MM.1S (cell line): ENCODE measurements at regions not wholly inside any gene's neighbourhood (a gene's known extent, or its start where the extent isn't known, plus 50 kb on each side); places are given as distances from the start of the nearest gene placed in this dataset.

Experiments
- DNase-seq: peaks from one replicate; pipeline ENCODE4 v3.0.0-alpha.2; 2015
- H2AFZ ChIP-seq: fragments of 300-600 bp; sonication (generic); 2 replicates; pipeline ENCODE4 v1.6.0; 2016; ENCODE audit warnings: antibody characterized with exemption, low read length
- H3F3A ChIP-seq: fragments of 300-600 bp; sonication (generic); 2 replicates; pipeline ENCODE4 v1.6.1; 2016; ENCODE audit warnings: mild to moderate bottlenecking, antibody characterized with exemption, low read length, moderate library complexity, mixed read lengths; ENCODE audit not compliant: insufficient read depth
- H3K27ac ChIP-seq: fragments of 300-600 bp; sonication (generic); 2 replicates; pipeline ENCODE4 v1.5.1; 2016; ENCODE audit warnings: mild to moderate bottlenecking, low read length
- H3K27me3 ChIP-seq: fragments of 300-600 bp; sonication (generic); replicated peaks from 2 replicates; pipeline ENCODE4 v1.6.0; 2016; ENCODE audit warnings: low read length; ENCODE audit not compliant: insufficient read depth
- H3K36me3 ChIP-seq: fragments of 300-600 bp; sonication (generic); replicated peaks from 2 replicates; pipeline ENCODE4 v1.6.1; 2016; ENCODE audit warnings: mild to moderate bottlenecking, low read length, mixed read lengths; ENCODE audit not compliant: insufficient read depth
- H3K4me1 ChIP-seq: fragments of 300-600 bp; sonication (generic); 2 replicates; pipeline ENCODE4 v1.6.1; 2016; ENCODE audit warnings: low read length, mixed read lengths
- H3K4me2 ChIP-seq: fragments of 300-600 bp; sonication (generic); 2 replicates; pipeline ENCODE4 v1.6.0; 2016; ENCODE audit warnings: low read depth, low read length
- H3K4me3 ChIP-seq: fragments of 300-600 bp; sonication (generic); 2 replicates; pipeline ENCODE4 v1.5.1; 2016; ENCODE audit warnings: low read length, mixed read lengths
- H3K79me2 ChIP-seq: fragments of 300-600 bp; sonication (generic); 2 replicates; pipeline ENCODE4 v1.6.1; 2016; ENCODE audit warnings: mixed run types, low read length, mixed read lengths
- H3K9ac ChIP-seq: fragments of 300-600 bp; sonication (generic); 2 replicates; pipeline ENCODE4 v1.6.1; 2016; ENCODE audit warnings: low read length, mixed read lengths
- H3K9me2 ChIP-seq: fragments of 300-600 bp; sonication (generic); replicated peaks from 2 replicates; pipeline ENCODE4 v1.6.1; 2016; ENCODE audit warnings: mild to moderate bottlenecking, low read length, mixed read lengths; ENCODE audit not compliant: insufficient read depth
- H3K9me3 ChIP-seq: fragments of 300-600 bp; sonication (generic); replicated peaks from 2 replicates; pipeline ENCODE4 v1.6.1; 2016; ENCODE audit warnings: mild to moderate bottlenecking, low read length, mixed read lengths; ENCODE audit not compliant: insufficient read depth
- H4K20me1 ChIP-seq: fragments of 300-600 bp; sonication (generic); 2 replicates; pipeline ENCODE4 v1.6.1; 2016; ENCODE audit warnings: mild to moderate bottlenecking, low read length, moderate library complexity, mixed read lengths; ENCODE audit not compliant: insufficient read depth
- EZH2 ChIP-seq: fragments of 300-600 bp; sonication (generic); optimal IDR thresholded peaks from 2 replicates; pipeline ENCODE3; 2017; ENCODE audit warnings: low read depth, mild to moderate bottlenecking, antibody characterized with exemption, low read length, mixed read lengths
- EZH2phosphoT487 ChIP-seq: fragments of 300-600 bp; sonication (generic); IDR thresholded peaks from 2 replicates; pipeline ENCODE4 v1.6.1; 2018; ENCODE audit warnings: antibody characterized with exemption, low read length
- TF ChIP-seq, protein P1 (sequence below): fragments of 300-600 bp; sonication (generic); IDR thresholded peaks from 2 replicates; pipeline ENCODE4 v1.5.1; 2016; ENCODE audit warnings: antibody characterized with exemption, low read length, mixed read lengths

DNA sequence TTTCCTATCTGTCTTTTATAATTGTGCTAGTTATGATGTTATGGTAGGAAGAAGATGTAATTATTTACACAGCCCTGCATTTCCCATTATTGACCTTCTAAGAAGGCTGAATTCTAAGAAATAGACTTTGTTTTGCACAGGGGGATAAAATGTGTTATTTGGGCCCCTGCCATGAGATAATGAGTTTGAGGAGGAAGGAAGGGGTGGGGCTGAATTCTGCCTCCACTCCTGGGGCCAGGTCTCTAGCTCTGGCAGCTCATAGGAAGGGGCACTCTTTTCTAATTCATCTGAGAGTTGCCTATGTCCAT is 69.2 kb upstream of the GOLGA8B start:
- Histone ChIP-seq H3K9ac (no peak overlapping the region), H4K20me1 (no peaks in the 10 kb centered on the region), H3K4me1 (no peaks in the 10 kb centered on the region), H3K9me3 (no peaks in the 10 kb centered on the region), H3K4me2 (no peak overlapping the region), H3K27me3 (no peaks in the 10 kb centered on the region), H3F3A (no peaks in the 10 kb centered on the region), H3K79me2 (no peaks in the 10 kb centered on the region), H3K27ac (no peak overlapping the region), H2AFZ (no peak overlapping the region), H3K9me2 (no peaks in the 10 kb centered on the region), H3K4me3 (no peak overlapping the region), H3K36me3 (no peaks in the 10 kb centered on the region)
- TF ChIP-seq EZH2phosphoT487 (no peak), EZH2 (no peak)
- TF ChIP-seq, protein P1, sequence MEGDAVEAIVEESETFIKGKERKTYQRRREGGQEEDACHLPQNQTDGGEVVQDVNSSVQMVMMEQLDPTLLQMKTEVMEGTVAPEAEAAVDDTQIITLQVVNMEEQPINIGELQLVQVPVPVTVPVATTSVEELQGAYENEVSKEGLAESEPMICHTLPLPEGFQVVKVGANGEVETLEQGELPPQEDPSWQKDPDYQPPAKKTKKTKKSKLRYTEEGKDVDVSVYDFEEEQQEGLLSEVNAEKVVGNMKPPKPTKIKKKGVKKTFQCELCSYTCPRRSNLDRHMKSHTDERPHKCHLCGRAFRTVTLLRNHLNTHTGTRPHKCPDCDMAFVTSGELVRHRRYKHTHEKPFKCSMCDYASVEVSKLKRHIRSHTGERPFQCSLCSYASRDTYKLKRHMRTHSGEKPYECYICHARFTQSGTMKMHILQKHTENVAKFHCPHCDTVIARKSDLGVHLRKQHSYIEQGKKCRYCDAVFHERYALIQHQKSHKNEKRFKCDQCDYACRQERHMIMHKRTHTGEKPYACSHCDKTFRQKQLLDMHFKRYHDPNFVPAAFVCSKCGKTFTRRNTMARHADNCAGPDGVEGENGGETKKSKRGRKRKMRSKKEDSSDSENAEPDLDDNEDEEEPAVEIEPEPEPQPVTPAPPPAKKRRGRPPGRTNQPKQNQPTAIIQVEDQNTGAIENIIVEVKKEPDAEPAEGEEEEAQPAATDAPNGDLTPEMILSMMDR, result no peak
- DNase-seq, result no peak

DNA sequence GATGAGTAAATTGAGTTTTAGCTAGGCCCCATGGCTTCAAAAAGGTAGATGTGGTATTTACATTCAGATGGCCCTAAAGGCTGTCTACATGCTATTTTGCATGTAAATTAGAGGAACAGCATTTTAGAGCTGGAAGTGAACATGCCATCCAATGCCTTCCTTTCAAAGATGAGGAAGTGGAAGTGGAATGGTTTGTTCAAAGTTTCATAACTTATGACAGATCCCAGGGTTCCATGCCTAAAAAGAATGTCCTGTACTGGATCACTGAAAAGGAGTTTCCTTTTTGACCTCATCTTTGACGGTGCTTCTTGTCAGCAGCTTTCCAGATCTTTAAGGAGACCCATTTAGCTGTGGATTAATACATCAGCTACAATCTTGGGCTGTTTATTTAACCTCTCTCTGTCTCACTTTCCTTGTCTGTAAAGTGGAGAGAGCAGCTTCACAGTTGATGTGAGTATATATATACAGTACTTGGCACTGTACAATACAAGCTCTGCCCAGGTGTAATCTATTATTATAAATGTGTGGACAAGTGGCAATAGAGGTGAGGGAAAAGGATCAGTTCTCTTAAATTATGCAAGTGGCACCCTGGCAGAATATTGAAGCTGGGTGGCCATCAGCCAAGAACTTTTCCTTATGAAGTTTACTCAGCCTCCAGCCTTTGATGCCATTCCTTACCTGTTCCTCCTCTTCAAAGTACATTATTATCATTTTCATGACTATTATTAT is 68.7 kb upstream of the GOLGA8B start:
- Histone ChIP-seq H3K4me1 (no peaks in the 10 kb centered on the region), H4K20me1 (no peaks in the 10 kb centered on the region), H3K27ac (no peak overlapping the region), H3K27me3 (no peaks in the 10 kb centered on the region), H3K36me3 (no peaks in the 10 kb centered on the region), H3K9ac (no peak overlapping the region), H3F3A (no peaks in the 10 kb centered on the region), H3K9me2 (no peaks in the 10 kb centered on the region), H3K4me3 (no peak overlapping the region), H2AFZ (no peak overlapping the region), H3K4me2 (no peak overlapping the region), H3K9me3 (no peaks in the 10 kb centered on the region), H3K79me2 (no peaks in the 10 kb centered on the region)
- TF ChIP-seq EZH2, result no peak
- no peak for TF ChIP-seq EZH2phosphoT487
- TF ChIP-seq, protein P1, result no peak
- DNase-seq, result no peak

DNA sequence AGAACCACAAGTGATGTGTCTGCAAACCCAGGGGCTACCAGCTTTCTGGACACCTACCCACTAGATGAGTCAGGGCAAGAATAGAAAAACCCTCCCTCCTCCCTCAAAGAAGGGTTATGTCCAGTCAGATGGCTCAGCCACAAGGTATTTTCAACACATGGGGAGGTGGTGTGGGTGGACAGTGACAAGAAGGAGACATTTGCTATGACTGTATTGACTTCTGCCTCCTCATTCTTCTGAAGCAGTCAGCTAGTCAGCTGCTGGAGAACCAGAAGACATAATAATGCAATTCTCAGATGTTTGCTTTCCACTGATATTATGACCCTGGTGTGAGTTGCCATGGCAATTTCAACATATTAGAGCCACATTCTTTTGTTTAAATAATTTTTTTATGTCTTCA is 66.7 kb upstream of the GOLGA8B start:
- TF ChIP-seq EZH2phosphoT487 (no peak), EZH2 (no peak)
- TF ChIP-seq, protein P1, result no peak
- H3K36me3 ChIP-seq, result no peaks in the 10 kb centered on the region
- no peak overlapping the region for H3K27ac ChIP-seq
- no peaks in the 10 kb centered on the region for H3K79me2 ChIP-seq
- no peaks in the 10 kb centered on the region for H3K27me3 ChIP-seq
- H2AFZ ChIP-seq, result no peak overlapping the region
- no peak overlapping the region for H3K4me3 ChIP-seq
- no peaks in the 10 kb centered on the region for H3K4me1 ChIP-seq
- no peak overlapping the region for H3K9ac ChIP-seq
- no peaks in the 10 kb centered on the region for H4K20me1 ChIP-seq
- no peak overlapping the region for H3K4me2 ChIP-seq
- H3K9me3 ChIP-seq, result no peaks in the 10 kb centered on the region
- H3F3A ChIP-seq, result no peaks in the 10 kb centered on the region
- no peak for DNase-seq
- H3K9me2 ChIP-seq, result no peaks in the 10 kb centered on the region
